ENCODE measurements at regions not wholly inside any gene's neighbourhood (a gene's known extent, or its start where the extent isn't known, plus 50 kb on each side); places are given as distances from the start of the nearest gene placed in this dataset.
"Not testable (repeated sequence)": the region's sequence is repeated elsewhere in the genome, so short reads cannot be mapped to it uniquely, and the experiment has no call there.

GRCh38 chr22:22814666-22815396 is 72.8 kb upstream of the IGLL5 start:
- FAIRE-seq (no peak), DNase-seq (ENCODE audit: insufficient read length, low spot score) (no peak)
- no peak for TF ChIP-seq POLR2A (IDR thresholded peaks at IDR 0.05; ENCODE audit: low read depth, low read length)

GRCh38 chr22:22815397-22816170 is 72.0 kb upstream of the IGLL5 start:
- no peak for FAIRE-seq
- DNase-seq (ENCODE audit: insufficient read length, low spot score) = no peak
- no peak for TF ChIP-seq POLR2A (IDR thresholded peaks at IDR 0.05; ENCODE audit: low read depth, low read length)

- FAIRE-seq (no peak), DNase-seq (ENCODE audit: insufficient read length, low spot score) (no peak)
- no peak for TF ChIP-seq POLR2A (IDR thresholded peaks at IDR 0.05; ENCODE audit: low read depth, low read length)
These were observed 71.5 kb upstream of the IGLL5 start for GRCh38 chr22:22816171-22816514.

GRCh38 chr22:22816766-22817410 is 70.7 kb upstream of the IGLL5 start:
- no peak for TF ChIP-seq POLR2A (IDR thresholded peaks at IDR 0.05; ENCODE audit: low read depth, low read length)
- FAIRE-seq (no peak), DNase-seq (ENCODE audit: insufficient read length, low spot score) (no peak)

- TF ChIP-seq POLR2A (IDR thresholded peaks at IDR 0.05; ENCODE audit: low read depth, low read length) = no peak
- FAIRE-seq (no peak), DNase-seq (ENCODE audit: insufficient read length, low spot score) (no peak)
These were observed 70.0 kb upstream of the IGLL5 start for GRCh38 chr22:22817468-22818201.

GRCh38 chr22:22818202-22818538 is 69.4 kb upstream of the IGLL5 start:
- TF ChIP-seq POLR2A (IDR thresholded peaks at IDR 0.05; ENCODE audit: low read depth, low read length) = no peak
- DNase-seq (ENCODE audit: insufficient read length, low spot score) = no peak
- no peak for FAIRE-seq

GRCh38 chr22:22818861-22819855 is 68.5 kb upstream of the IGLL5 start:
- DNase-seq (ENCODE audit: insufficient read length, low spot score) = no peak
- no peak for TF ChIP-seq POLR2A (IDR thresholded peaks at IDR 0.05; ENCODE audit: low read depth, low read length)
- no peak for FAIRE-seq

GRCh38 chr22:22820076-22820475 is 67.5 kb upstream of the IGLL5 start:
- DNase-seq (ENCODE audit: insufficient read length, low spot score) (no peak), FAIRE-seq (no peak)
- TF ChIP-seq POLR2A (IDR thresholded peaks at IDR 0.05; ENCODE audit: low read depth, low read length) = no peak

GRCh38 chr22:22820626-22821025 is 67.0 kb upstream of the IGLL5 start:
- DNase-seq (ENCODE audit: insufficient read length, low spot score) = no peak
- no peak for TF ChIP-seq POLR2A (IDR thresholded peaks at IDR 0.05; ENCODE audit: low read depth, low read length)
- FAIRE-seq = no peak

GRCh38 chr22:22821340-22821739 is 66.3 kb upstream of the IGLL5 start:
- no peak for TF ChIP-seq POLR2A (IDR thresholded peaks at IDR 0.05; ENCODE audit: low read depth, low read length)

GRCh38 chr22:22822106-22822505 is 65.5 kb upstream of the IGLL5 start:
- TF ChIP-seq POLR2A (IDR thresholded peaks at IDR 0.05; ENCODE audit: low read depth, low read length) = no peak
- DNase-seq (ENCODE audit: insufficient read length, low spot score) (no peak), FAIRE-seq (no peak)

More at GRCh38 chr22:22821340-22821739, 66.3 kb upstream of the IGLL5 start:
- FAIRE-seq (no peak), DNase-seq (ENCODE audit: insufficient read length, low spot score) (no peak)

- not testable (repeated sequence) for FAIRE-seq; DNase-seq (ENCODE audit: insufficient read length, low spot score)
These were observed 65.1 kb upstream of the IGLL5 start for GRCh38 chr22:22822553-22822952.
